Activated CD4-positive, alpha-beta T cell treated with anti-CD3 and anti-CD28 coated beads, Interleukin-2, Interleukin-6, amounts not matched to agents 100 ng/mL and 50 ng/mL, durations not matched to agents 16 hours and 8 hours (primary cell): ENCODE measurements at regions not wholly inside any gene's neighbourhood (a gene's known extent, or its start where the extent isn't known, plus 50 kb on each side); places are given as distances from the start of the nearest gene placed in this dataset.

Source experiments
- DNase-seq: peaks from one replicate; pipeline ENCODE4 v3.0.0-alpha.2; 2020

DNA sequence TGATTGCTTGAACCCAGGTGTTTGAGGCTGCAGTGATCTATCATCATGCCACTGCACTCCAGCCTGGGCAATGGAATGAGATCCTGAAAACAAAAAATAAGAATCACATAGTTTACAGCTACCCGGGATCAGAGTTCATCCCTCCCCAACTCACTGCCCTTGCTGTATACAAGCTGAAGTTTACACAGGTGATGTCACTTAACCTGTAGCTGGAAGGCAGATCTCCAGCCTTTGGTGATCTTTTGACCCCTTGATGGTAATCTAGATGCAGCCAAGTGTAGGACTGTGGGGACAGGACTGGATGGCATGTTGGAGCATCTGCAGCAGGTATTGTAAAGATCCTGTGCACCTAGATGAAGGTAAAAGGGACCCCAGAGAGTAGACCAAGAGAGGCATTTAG lies 66.7 kb upstream of the SLC14A2 start:
- DNase-seq, result no peak

DNA sequence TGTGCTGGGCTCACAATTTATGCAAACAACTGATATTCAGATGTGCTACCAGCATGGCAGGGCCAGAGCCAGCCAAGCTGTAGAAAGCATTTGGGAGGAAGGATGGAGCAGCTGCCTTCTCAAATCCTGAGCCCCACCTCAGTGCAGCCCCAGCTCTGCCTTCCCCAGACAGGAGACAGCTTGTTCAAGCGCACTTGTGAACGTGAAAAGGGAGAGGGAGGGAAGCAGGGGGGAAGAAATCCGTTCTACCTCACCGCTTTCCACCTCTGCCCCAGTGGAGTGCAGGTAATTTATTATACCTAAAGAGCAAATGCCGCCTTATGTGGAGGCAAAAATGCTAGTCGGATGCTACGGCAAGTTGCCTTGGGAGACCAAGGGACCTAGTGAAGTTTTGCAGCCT lies 66.0 kb upstream of the SLC14A2 start:
- DNase-seq, result no peak

DNA sequence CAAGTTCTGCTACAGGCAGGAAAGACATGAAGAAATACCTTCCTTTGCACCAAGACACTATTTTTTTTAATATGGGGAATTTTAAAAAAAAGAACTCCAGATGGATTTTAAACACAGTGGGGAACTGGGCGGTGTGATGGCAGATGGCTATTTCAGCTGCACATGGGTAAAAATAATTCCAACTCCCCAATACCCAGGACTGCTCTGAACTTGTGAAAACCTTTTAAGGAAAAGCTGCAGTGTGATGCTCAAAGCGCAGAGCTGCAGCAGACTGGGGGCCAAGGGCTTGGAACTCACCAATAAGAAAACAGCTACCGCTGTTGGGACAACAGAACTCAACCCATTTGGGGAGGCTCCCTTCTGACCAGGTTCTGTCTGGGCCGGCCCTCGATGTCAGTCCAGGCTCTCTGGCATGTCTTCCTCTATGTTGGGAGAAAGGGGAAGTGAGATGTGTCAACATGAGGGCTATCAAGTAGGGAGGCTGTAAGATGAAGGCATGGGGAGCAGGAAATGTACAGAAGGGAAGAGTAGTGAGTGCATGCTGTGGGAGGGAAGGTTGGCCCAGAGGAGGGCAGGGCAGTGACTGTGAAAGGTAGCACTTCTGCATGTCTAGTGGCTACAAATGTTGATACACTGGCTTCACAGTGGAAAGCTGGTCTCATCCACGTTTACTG lies 64.0 kb upstream of the SLC14A2 start:
- no peak for DNase-seq

DNA sequence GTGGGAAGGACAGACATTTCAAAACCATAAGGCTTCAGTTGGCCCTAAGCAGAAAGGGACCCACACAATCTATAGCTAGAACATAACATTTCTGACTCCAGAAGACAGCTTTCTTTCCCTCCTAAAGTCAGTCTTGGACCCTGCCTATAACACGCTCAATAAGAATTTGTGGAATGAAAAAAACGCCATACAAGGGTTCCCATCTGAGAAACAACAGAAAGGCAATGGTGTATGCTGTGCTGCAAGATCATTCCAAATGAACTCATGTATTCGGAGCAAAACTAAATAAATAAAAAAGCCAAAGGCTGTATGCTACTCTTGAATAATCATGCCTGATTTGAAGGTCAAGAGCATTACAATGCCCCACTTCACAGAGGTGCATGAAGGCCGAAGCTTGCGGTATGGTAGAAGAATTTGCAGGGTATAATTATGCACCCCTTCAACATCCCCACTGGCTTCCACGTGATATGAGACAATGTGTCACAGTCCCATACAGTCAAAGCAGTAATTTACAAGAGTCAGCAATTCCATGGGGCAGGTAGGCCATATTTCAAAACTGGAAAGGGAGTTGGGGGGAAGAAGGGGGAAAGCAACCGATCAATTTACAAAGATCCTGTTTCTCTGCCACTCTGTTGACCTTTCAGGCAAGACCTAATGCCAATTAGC lies 61.4 kb upstream of the SLC14A2 start:
- no peak for DNase-seq

DNA sequence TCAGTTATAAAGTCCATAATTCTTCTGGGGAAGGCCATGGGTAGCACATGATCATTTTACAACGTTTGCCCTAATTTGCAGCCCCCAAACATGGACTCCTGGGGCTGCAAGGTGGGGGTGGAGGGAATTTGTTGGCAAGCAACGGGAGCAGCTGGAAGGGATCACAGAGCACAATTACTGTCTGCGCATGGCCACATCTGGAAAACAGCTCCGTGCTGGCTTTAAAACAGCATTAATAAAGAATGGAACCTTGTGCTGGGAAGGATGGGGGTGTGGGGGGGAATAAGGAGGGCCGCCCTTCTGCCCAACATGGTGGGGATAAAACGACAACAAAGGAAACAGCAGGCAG lies 60.9 kb upstream of the SLC14A2 start:
- no peak for DNase-seq

DNA sequence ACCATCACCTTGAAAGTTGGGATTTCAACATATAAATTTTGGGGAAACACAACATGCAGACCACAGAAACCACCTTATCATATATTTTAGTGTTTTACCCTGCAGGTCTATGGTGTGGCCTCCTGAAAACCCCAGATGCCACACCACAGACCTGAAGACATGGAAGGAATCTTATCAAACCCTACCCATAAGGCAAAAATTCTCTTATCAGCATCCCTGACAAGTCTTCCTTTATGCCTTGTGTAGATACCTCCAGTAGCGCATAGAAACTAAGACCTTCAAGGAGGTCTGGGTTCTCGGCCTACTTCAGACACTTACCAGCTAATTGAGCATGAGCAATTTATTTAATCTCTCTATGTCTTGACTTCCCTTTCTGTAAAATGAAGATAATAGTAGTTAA lies 59.1 kb upstream of the SLC14A2 start:
- no peak for DNase-seq

DNA sequence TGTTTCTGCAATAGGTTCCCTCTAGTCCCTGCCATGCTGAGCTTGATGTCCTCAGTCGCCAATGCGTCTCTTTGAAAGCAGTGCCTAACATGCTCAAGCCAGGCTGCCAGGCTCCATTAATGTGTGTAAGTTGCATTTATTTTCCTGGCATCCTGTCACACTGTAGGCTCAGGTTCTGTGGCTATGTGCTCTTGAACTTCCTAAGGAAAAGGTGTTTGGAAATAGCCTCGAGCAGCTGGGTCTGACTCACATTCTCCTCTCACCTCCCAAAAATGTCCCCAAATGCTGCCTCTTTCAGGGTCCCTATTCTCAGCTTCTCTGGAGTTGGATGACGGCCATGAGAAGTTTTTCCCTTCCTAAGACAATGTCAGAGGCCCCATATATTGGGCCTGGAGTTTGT lies 58.0 kb upstream of the SLC14A2 start:
- DNase-seq, result no peak

DNA sequence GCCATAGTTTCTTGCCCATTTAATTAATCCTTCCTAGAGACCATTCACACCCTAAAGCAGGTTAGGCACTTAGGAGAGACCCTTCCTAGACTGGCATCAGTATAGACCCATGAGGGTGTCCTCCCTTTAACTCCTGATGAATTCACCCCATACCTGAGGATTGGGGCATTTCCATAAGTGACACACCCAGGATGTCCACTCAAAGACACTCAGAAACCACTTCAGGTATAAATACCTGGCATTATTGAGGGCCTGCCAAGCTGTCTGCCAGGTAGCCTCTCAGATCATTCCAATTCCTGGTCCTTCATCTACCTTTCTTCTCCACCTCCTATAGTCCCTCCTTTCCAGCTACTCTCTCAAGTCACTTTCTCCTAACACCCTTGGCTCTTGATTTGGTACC lies 57.5 kb upstream of the SLC14A2 start:
- DNase-seq, result no peak

DNA sequence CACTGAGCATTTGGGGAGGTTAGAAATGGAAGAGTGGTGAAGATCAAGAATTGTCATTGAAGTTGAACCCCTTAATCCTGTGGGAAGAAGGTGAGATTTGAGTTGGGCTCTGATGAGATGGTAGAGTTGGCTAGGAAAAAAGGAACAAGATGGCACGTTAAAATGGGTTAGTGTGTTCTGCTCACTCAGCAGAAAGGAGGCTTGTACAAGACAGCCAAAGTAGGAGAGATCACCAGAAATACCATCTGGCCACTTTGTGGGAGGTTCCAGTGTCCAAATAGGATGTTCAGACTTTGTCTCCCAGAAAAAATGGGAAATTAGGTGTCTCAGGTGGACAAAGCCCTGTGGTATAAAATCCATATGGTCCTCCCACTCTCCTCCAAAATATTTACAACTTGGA lies 56.0 kb upstream of the SLC14A2 start:
- DNase-seq, result no peak

DNA sequence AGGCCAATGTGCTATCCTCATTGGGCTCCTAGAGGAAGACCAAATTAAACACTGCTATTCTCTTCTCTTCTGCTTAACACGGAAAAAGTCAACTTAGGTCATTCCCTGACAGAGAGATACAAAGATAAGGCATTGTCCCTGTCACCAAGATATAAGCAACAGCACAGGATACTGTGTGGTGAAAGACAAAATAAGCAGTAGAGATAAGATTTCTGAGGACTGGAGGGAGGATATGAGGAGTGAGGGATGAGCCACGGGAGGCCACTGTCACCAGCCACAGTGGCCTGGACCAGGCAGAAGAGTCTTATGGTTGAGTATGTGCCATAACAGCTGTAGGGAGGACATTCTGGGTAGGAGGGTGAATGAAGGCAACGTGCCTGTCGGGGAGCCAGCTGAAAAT lies 54.4 kb upstream of the SLC14A2 start:
- no peak for DNase-seq

DNA sequence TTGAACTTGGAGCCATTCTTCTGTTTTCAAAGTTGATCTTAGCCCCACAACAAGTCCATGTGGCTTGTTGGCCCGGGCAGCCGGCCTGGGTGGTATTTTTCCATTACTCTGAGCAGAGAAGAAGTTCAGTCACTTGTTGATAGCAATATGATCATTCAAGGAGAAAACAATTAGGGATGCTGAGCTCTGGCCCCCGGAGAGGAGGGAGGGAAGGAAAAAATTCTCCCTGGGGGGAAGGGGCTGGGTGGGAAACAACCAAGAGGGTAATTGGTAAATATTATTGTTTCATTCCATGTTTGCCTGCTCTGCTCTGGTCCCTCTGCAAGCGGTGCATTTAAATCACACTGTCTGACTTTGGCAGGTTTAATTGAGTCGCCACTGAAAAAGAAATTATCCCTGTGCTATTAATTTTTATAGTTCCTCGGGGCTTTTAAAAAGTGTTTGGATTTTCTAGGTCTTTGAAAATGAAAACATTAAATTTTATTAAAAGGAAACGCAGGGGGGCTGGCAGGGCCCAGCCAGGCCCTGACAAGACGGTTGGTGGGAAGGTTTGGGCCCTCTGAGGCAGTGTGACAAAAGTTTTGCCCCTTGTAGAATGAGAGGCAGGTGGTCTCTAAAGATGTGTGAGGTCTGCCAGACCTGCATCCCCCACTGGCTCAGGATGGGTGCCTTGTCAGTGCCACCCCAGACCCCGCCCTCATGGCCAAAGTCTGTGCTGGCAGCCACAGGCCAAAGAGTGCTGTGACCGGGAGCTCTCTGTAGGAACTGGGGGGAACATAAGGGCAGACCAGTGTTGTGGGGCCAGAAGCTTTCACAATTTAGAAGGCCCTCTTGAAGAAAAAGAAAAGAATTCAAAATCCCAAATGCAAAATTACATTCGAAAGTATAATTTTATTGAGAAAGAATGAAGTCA lies 52.5 kb upstream of the SLC14A2 start:
- no peak for DNase-seq

DNA sequence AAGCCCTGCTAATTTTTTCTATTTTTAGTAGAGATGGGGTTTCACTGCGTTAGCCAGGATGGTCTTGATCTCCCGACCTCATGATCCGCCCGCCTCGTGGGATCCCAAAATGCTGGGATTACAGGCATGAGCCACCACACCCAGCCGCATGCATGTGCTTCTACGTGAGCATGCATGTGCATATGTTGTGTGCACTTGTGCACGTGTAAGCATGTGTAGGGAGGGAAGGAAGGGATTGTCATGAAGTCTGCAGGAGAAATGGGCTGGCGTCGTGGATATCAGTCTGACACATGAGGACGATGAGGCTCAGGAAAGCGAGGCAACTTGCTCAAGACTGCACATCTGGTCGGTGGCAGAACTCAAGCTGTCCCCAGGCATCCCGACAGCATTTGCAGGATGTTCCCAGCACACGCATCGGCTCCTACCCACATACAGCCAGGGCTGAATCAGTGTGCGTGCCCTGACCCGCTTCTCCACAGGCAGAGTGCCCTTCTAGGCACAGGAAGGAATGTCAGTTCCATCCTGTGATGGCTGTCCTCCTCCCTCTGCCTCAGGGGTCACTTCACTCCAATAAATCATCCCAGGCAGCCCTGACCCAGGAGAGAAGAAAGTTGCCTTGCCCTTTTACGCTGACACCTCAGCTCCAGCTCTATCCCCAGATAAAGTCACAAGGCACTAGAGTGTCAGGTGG lies 49.9 kb upstream of the SLC14A2 start:
- DNase-seq, result no peak
